ENCODE measurements at regions not wholly inside any gene's neighbourhood (a gene's known extent, or its start where the extent isn't known, plus 50 kb on each side); places are given as distances from the start of the nearest gene placed in this dataset.

GRCh38 chr11:87743007-87743406 is 432.2 kb downstream of the RAB38 start:
- no peak for DNase-seq
- H3K4me3 ChIP-seq (ENCODE audit: low read depth, low read length): no peak overlapping the region
- no peaks in the 10 kb centered on the region for H3K4me1 ChIP-seq
- H3K36me3 ChIP-seq: no peaks in the 10 kb centered on the region
- H3K27me3 ChIP-seq: no peaks in the 10 kb centered on the region
- H3K9me3 ChIP-seq: no peaks in the 10 kb centered on the region
- TF ChIP-seq CTCF (IDR thresholded peaks at IDR 0.05; ENCODE audit: low read depth, low read length): no peak

GRCh38 chr11:87740968-87741367 is 434.3 kb downstream of the RAB38 start:
- H3K9me3 ChIP-seq: no peaks in the 10 kb centered on the region
- H3K4me1 ChIP-seq: no peaks in the 10 kb centered on the region
- H3K36me3 ChIP-seq: no peaks in the 10 kb centered on the region
- TF ChIP-seq CTCF (IDR thresholded peaks at IDR 0.05; ENCODE audit: low read depth, low read length): no peak
- H3K27me3 ChIP-seq: no peaks in the 10 kb centered on the region
- no peak for DNase-seq
- H3K4me3 ChIP-seq (ENCODE audit: low read depth, low read length): no peak overlapping the region

GRCh38 chr11:87740451-87740850 is 434.8 kb downstream of the RAB38 start:
- Histone ChIP-seq H3K4me1 (no peaks in the 10 kb centered on the region), H3K36me3 (no peaks in the 10 kb centered on the region), H3K4me3 (ENCODE audit: low read depth, low read length) (no peak overlapping the region), H3K27me3 (no peaks in the 10 kb centered on the region), H3K9me3 (no peaks in the 10 kb centered on the region)
- no peak for DNase-seq
- no peak for TF ChIP-seq CTCF (IDR thresholded peaks at IDR 0.05; ENCODE audit: low read depth, low read length)

- no peaks in the 10 kb centered on the region for H3K9me3 ChIP-seq
- no peaks in the 10 kb centered on the region for H3K4me1 ChIP-seq
- H3K4me3 ChIP-seq (ENCODE audit: low read depth, low read length): no peak overlapping the region
- no peak for DNase-seq
- TF ChIP-seq CTCF (IDR thresholded peaks at IDR 0.05; ENCODE audit: low read depth, low read length): no peak
- no peaks in the 10 kb centered on the region for H3K36me3 ChIP-seq
- no peaks in the 10 kb centered on the region for H3K27me3 ChIP-seq
These were observed 435.5 kb downstream of the RAB38 start for GRCh38 chr11:87739766-87740165.

GRCh38 chr11:87739261-87739660 is 436.0 kb downstream of the RAB38 start:
- no peak for TF ChIP-seq CTCF (IDR thresholded peaks at IDR 0.05; ENCODE audit: low read depth, low read length)
- no peak for DNase-seq

GRCh38 chr11:87736928-87737327 is 438.3 kb downstream of the RAB38 start:
- no peak for TF ChIP-seq CTCF (IDR thresholded peaks at IDR 0.05; ENCODE audit: low read depth, low read length)
- Histone ChIP-seq H3K36me3 (no peaks in the 10 kb centered on the region), H3K4me3 (ENCODE audit: low read depth, low read length) (no peak overlapping the region), H3K27me3 (no peaks in the 10 kb centered on the region), H3K4me1 (no peaks in the 10 kb centered on the region), H3K9me3 (no peaks in the 10 kb centered on the region)
- no peak for DNase-seq

More at GRCh38 chr11:87739261-87739660, 436.0 kb downstream of the RAB38 start:
- Histone ChIP-seq H3K27me3 (no peaks in the 10 kb centered on the region), H3K36me3 (no peaks in the 10 kb centered on the region), H3K4me1 (no peaks in the 10 kb centered on the region), H3K9me3 (no peaks in the 10 kb centered on the region), H3K4me3 (ENCODE audit: low read depth, low read length) (no peak overlapping the region)

Data from BE2C (cell line).